Thyroid gland (tissue), 4 donors: ENCODE measurements at regions not wholly inside any gene's neighbourhood (a gene's known extent, or its start where the extent isn't known, plus 50 kb on each side); places are given as distances from the start of the nearest gene placed in this dataset.

Experiments
- POLR2A ChIP-seq, 2 donors: fragments of 450-650 bp; IDR thresholded peaks; one replicate each; pipeline ENCODE4 v1.6.1; 2017; ENCODE audit warnings: antibody characterized with exemption in 2 of 2, mild to moderate bottlenecking in 2 of 2, moderate library complexity in 1 of 2
- TF ChIP-seq, protein P1 (sequence below), 6 experiments: fragments of 200-600 bp in 3 of 6; fragments of 450-650 bp in 3 of 6; sonication (generic) in 3 of 6; IDR thresholded peaks; one replicate each; pipeline ENCODE4 v1.5.1; 2016 to 2019; ENCODE audit warnings: antibody characterized with exemption in 6 of 6, mild to moderate bottlenecking in 2 of 6, inconsistent platforms in 1 of 6, moderate library complexity in 1 of 6

DNA sequence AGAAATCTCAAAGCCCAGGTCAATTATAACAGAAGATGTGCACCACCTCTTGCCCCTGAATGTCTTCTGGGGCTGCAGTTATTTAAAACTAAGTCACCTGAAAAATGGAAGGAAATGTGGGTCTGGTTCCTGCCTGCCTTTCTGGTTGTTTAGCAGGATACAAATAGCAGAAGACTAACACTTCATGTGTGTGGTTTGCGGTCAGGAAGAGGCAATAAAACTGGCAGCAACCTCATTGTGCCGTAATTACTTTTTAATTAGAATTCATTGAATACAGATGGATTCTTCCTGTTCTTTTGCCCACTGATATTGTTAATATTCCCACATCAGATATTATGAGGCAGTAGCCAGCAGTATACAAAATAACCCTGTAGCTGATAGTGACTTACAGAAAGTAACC, 345.7 kb downstream of the ZNF326 start:
- TF ChIP-seq, protein P1, sequence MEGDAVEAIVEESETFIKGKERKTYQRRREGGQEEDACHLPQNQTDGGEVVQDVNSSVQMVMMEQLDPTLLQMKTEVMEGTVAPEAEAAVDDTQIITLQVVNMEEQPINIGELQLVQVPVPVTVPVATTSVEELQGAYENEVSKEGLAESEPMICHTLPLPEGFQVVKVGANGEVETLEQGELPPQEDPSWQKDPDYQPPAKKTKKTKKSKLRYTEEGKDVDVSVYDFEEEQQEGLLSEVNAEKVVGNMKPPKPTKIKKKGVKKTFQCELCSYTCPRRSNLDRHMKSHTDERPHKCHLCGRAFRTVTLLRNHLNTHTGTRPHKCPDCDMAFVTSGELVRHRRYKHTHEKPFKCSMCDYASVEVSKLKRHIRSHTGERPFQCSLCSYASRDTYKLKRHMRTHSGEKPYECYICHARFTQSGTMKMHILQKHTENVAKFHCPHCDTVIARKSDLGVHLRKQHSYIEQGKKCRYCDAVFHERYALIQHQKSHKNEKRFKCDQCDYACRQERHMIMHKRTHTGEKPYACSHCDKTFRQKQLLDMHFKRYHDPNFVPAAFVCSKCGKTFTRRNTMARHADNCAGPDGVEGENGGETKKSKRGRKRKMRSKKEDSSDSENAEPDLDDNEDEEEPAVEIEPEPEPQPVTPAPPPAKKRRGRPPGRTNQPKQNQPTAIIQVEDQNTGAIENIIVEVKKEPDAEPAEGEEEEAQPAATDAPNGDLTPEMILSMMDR (IDR thresholded peaks at IDR 0.05): no peak
- no peak for TF ChIP-seq POLR2A (IDR thresholded peaks at IDR 0.05)
